Endodermal cell (in vitro differentiated cells): ENCODE measurements at regions not wholly inside any gene's neighbourhood (a gene's known extent, or its start where the extent isn't known, plus 50 kb on each side); places are given as distances from the start of the nearest gene placed in this dataset.

ENCODE experiments used
- DNase-seq: peaks from one replicate; pipeline ENCODE4 v3.0.0-alpha.2; 2017
- H3K27ac ChIP-seq: 2 replicates; pipeline ENCODE4 v1.5.1; 2013; ENCODE audit warnings: mild to moderate bottlenecking, low read depth, low read length, moderate library complexity
- H3K27me3 ChIP-seq: 2 replicates; pipeline ENCODE4 v1.6.1; 2013; ENCODE audit warnings: mild to moderate bottlenecking, low read length, moderate library complexity; ENCODE audit not compliant: insufficient read depth, control insufficient read depth, poor library complexity, severe bottlenecking
- H3K36me3 ChIP-seq: 2 replicates; pipeline ENCODE4 v1.7.0; 2013; ENCODE audit warnings: mild to moderate bottlenecking, low read length, moderate library complexity; ENCODE audit not compliant: control insufficient read depth, insufficient read depth
- H3K4me1 ChIP-seq: one replicate; pipeline ENCODE4 v1.7.0; 2013; ENCODE audit warnings: low read length; ENCODE audit not compliant: control insufficient read depth, insufficient read depth
- H3K4me3 ChIP-seq: 2 replicates; pipeline ENCODE4 v1.5.1; 2013; ENCODE audit warnings: mild to moderate bottlenecking, low read length, moderate library complexity
- H3K9ac ChIP-seq: 2 replicates; pipeline ENCODE4 v1.6.1; 2013; ENCODE audit warnings: mild to moderate bottlenecking, low read length, moderate library complexity; ENCODE audit not compliant: poor library complexity, severe bottlenecking; ENCODE audit errors: extremely low read depth
- H3K9me3 ChIP-seq: 2 replicates; pipeline ENCODE4 v1.6.1; 2013; ENCODE audit warnings: mild to moderate bottlenecking, low read length, moderate library complexity; ENCODE audit not compliant: control insufficient read depth
- H3K27ac Mint-ChIP-seq: 2 replicates; pipeline ENCODE4 v1.8.0; 2020; ENCODE audit warnings: mixed read lengths
- H3K27me3 Mint-ChIP-seq: 2 replicates; pipeline ENCODE4 v1.8.0; 2021; ENCODE audit warnings: mild to moderate bottlenecking, mixed read lengths; ENCODE audit not compliant: insufficient read depth
- H3K36me3 Mint-ChIP-seq: 2 replicates; pipeline ENCODE4 v1.8.0; 2020; ENCODE audit warnings: low read depth, mixed read lengths
- H3K4me1 Mint-ChIP-seq: 2 replicates; pipeline ENCODE4 v1.8.0; 2020; ENCODE audit warnings: mixed read lengths
- H3K4me3 Mint-ChIP-seq: 2 replicates; pipeline ENCODE4 v1.8.0; 2020; ENCODE audit warnings: mild to moderate bottlenecking, moderate library complexity, mixed read lengths
- H3K9me3 Mint-ChIP-seq: 2 replicates; pipeline ENCODE4 v1.8.0; 2020; ENCODE audit warnings: mild to moderate bottlenecking, mixed read lengths
- CTCF ChIP-seq: fragments of 200-600 bp; sonication (generic); conservative IDR thresholded peaks from 2 replicates; pipeline ENCODE4 v1.5.0; 2021; ENCODE audit warnings: antibody characterized with exemption, mild to moderate bottlenecking
- WGBS, 2 experiments: methylation state at CpG; one replicate each; pipeline versions ENCODE4 v1.1.5 to v1.1.7; 2013; ENCODE audit warnings: missing lambda C conversion rate in 2 of 2, mixed read lengths in 1 of 2; ENCODE audit not compliant: insufficient coverage in 1 of 2, insufficient read length in 1 of 2; 5-methylcytosine and 5-hydroxymethylcytosine counted together

- no peak overlapping the region for H3K4me3 ChIP-seq
- DNase-seq: no peak
- H3K27ac ChIP-seq: no peak overlapping the region
- no peaks in the 10 kb centered on the region for H3K36me3 ChIP-seq
- H3K9ac ChIP-seq: no peak overlapping the region
- no peaks in the 10 kb centered on the region for H3K9me3 ChIP-seq
- H3K9me3 Mint-ChIP-seq: no peaks in the 10 kb centered on the region
- TF ChIP-seq CTCF: no peak
- 80 to 89% methylated on average over 1 to 3 of the region's 3 CpGs for WGBS, 2 experiments
- H3K4me1 Mint-ChIP-seq: no peaks in the 10 kb centered on the region
- H3K27me3 Mint-ChIP-seq: no peaks in the 10 kb centered on the region
- no peak overlapping the region for H3K27ac Mint-ChIP-seq
- H3K27me3 ChIP-seq: no peaks in the 10 kb centered on the region
- H3K36me3 Mint-ChIP-seq: no peaks in the 10 kb centered on the region
- H3K4me3 Mint-ChIP-seq: no peak overlapping the region
- no peaks in the 10 kb centered on the region for H3K4me1 ChIP-seq
Measured at GRCh38 chr6:23200946-23201345, 631.6 kb downstream of the HDGFL1 start.

GRCh38 chr6:23202207-23202606 is 632.8 kb downstream of the HDGFL1 start:
- no peak overlapping the region for H3K9ac ChIP-seq
- no peak overlapping the region for H3K4me3 ChIP-seq
- no peaks in the 10 kb centered on the region for H3K27me3 ChIP-seq
- no peaks in the 10 kb centered on the region for H3K4me1 ChIP-seq
- H3K36me3 ChIP-seq: no peaks in the 10 kb centered on the region
- DNase-seq: no peak
- peaks cover 10% of the 10 kb centered on the region for H3K9me3 ChIP-seq
- H3K4me1 Mint-ChIP-seq: no peaks in the 10 kb centered on the region
- no peaks in the 10 kb centered on the region for H3K27me3 Mint-ChIP-seq
- no peak overlapping the region for H3K27ac Mint-ChIP-seq
- no peak overlapping the region for H3K27ac ChIP-seq
- WGBS, 2 experiments: 97% methylated on average over 5 of the region's 5 CpGs; no CpG with 5 or more reads in 1 of the 2 experiments
- H3K36me3 Mint-ChIP-seq: no peaks in the 10 kb centered on the region
- H3K4me3 Mint-ChIP-seq: no peak overlapping the region
- peaks cover 5% of the 10 kb centered on the region for H3K9me3 Mint-ChIP-seq
- no peak for TF ChIP-seq CTCF

- Histone ChIP-seq H3K36me3 (no peaks in the 10 kb centered on the region), H3K9ac (no peak overlapping the region), H3K4me3 (no peak overlapping the region), H3K4me1 (peaks cover 6% of the 10 kb centered on the region), H3K27me3 (no peaks in the 10 kb centered on the region), H3K27ac (no peak overlapping the region), H3K9me3 (peaks cover 20% of the 10 kb centered on the region)
- Mint-ChIP-seq H3K4me1 (peaks cover 8% of the 10 kb centered on the region), H3K9me3 (peaks cover 26% of the 10 kb centered on the region), H3K27me3 (no peaks in the 10 kb centered on the region), H3K27ac (no peak overlapping the region), H3K4me3 (no peak overlapping the region), H3K36me3 (no peaks in the 10 kb centered on the region)
- no peak for TF ChIP-seq CTCF
- DNase-seq: no peak
- 91% methylated on average over 1 of the region's 2 CpGs; no CpG with 5 or more reads in 1 of the 2 experiments for WGBS, 2 experiments
Measured at GRCh38 chr6:23212398-23212797, 643.0 kb downstream of the HDGFL1 start.
